ENCODE measurements at regions not wholly inside any gene's neighbourhood (a gene's known extent, or its start where the extent isn't known, plus 50 kb on each side); places are given as distances from the start of the nearest gene placed in this dataset.

DNA sequence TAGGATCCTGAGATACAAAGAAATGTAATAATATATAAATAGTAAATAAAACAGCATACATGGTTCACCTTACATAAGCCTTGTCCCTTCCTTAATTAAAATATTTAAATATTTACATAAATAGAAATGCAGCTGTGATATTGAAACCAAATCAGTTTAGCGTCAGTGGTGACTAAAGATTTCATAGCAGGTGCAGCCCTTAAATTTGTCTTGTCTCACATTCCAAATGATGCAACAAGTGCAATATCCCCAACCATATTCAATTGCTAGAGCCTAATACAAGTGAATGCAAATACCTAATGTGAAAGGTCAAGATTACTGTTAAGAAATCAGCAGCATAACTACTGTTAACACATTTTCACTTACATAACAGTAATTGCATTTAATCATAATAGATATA is 539.5 kb downstream of the NYAP2 start:
- CTCF ChIA-PET: no interaction called here

DNA sequence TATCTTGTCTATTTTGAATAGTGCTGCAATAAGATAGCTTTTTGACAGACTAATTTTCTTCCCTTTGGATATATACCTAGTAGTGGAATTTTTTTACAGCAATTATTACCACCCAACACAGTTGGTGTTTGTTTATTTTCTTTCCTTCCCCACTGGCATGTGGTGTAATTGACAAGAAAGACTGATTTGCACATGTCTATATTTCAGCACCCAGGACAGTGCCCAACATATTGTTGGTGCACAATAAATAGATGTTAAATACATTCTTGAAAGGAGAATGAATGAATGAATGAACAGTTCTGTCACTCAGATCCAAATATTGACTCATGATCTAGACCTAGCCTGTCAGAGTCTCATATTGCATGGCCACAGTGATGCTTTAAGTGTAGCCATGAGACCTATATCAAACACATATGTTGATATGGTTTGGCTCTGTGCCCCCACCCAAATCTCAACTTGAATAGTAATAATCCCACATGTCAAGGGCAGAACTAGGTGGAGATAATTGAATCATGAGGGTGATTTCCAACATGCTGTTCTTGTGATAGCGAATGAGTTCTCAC is 538.2 kb downstream of the NYAP2 start:
- CTCF ChIA-PET: no interaction called here
- POLR2A ChIA-PET: no interaction called here
- H3K4me3 ChIP-seq (ENCODE audit: low read depth, low read length): no peak overlapping the region
- TF ChIP-seq ZNF157 (tag by site-specific recombination; IDR thresholded peaks at IDR 0.05): no peak
- TF ChIP-seq, protein P1, sequence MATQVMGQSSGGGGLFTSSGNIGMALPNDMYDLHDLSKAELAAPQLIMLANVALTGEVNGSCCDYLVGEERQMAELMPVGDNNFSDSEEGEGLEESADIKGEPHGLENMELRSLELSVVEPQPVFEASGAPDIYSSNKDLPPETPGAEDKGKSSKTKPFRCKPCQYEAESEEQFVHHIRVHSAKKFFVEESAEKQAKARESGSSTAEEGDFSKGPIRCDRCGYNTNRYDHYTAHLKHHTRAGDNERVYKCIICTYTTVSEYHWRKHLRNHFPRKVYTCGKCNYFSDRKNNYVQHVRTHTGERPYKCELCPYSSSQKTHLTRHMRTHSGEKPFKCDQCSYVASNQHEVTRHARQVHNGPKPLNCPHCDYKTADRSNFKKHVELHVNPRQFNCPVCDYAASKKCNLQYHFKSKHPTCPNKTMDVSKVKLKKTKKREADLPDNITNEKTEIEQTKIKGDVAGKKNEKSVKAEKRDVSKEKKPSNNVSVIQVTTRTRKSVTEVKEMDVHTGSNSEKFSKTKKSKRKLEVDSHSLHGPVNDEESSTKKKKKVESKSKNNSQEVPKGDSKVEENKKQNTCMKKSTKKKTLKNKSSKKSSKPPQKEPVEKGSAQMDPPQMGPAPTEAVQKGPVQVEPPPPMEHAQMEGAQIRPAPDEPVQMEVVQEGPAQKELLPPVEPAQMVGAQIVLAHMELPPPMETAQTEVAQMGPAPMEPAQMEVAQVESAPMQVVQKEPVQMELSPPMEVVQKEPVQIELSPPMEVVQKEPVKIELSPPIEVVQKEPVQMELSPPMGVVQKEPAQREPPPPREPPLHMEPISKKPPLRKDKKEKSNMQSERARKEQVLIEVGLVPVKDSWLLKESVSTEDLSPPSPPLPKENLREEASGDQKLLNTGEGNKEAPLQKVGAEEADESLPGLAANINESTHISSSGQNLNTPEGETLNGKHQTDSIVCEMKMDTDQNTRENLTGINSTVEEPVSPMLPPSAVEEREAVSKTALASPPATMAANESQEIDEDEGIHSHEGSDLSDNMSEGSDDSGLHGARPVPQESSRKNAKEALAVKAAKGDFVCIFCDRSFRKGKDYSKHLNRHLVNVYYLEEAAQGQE (tag by site-specific recombination; IDR thresholded peaks at IDR 0.05): peak; percentile 74
- no peak overlapping the region for H3K27ac ChIP-seq (ENCODE audit: extremely low read depth, low read depth, low read length)
- no peaks in the 10 kb centered on the region for H3K9me3 ChIP-seq (ENCODE audit: control insufficient read depth, insufficient read depth, low read depth, low read length)
- no peaks in the 10 kb centered on the region for H3K36me3 ChIP-seq (ENCODE audit: control insufficient read depth in 2 of 2, insufficient read depth in 1 of 2, low read length in 2 of 2)
- no peaks in the 10 kb centered on the region for H3K4me1 ChIP-seq (ENCODE audit: control insufficient read depth, insufficient read depth, low read length)

More for the DNA sequence above, 539.5 kb downstream of the NYAP2 start:
- Histone ChIP-seq H3K4me3 (ENCODE audit: low read depth, low read length) (no peak overlapping the region), H3K4me1 (ENCODE audit: control insufficient read depth, insufficient read depth, low read length) (no peaks in the 10 kb centered on the region), H3K27ac (ENCODE audit: extremely low read depth, low read depth, low read length) (no peak overlapping the region), H3K36me3 (ENCODE audit: control insufficient read depth in 2 of 2, insufficient read depth in 1 of 2, low read length in 2 of 2) (no peaks in the 10 kb centered on the region), H3K9me3 (ENCODE audit: control insufficient read depth, insufficient read depth, low read depth, low read length) (no peaks in the 10 kb centered on the region)
- TF ChIP-seq ZNF571 (tag by site-specific recombination; IDR thresholded peaks at IDR 0.05): no peak
- TF ChIP-seq ZNF354C (tag by site-specific recombination; IDR thresholded peaks at IDR 0.05; ENCODE audit: borderline replicate concordance, low read depth): no peak
- no peak for TF ChIP-seq SCRT1 (tag by site-specific recombination; IDR thresholded peaks at IDR 0.05; ENCODE audit: borderline replicate concordance)
- TF ChIP-seq, protein P2, sequence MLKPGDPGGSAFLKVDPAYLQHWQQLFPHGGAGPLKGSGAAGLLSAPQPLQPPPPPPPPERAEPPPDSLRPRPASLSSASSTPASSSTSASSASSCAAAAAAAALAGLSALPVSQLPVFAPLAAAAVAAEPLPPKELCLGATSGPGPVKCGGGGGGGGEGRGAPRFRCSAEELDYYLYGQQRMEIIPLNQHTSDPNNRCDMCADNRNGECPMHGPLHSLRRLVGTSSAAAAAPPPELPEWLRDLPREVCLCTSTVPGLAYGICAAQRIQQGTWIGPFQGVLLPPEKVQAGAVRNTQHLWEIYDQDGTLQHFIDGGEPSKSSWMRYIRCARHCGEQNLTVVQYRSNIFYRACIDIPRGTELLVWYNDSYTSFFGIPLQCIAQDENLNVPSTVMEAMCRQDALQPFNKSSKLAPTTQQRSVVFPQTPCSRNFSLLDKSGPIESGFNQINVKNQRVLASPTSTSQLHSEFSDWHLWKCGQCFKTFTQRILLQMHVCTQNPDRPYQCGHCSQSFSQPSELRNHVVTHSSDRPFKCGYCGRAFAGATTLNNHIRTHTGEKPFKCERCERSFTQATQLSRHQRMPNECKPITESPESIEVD (tag by site-specific recombination; IDR thresholded peaks at IDR 0.05): no peak
- no peak for TF ChIP-seq ZNF211 (tag by site-specific recombination; IDR thresholded peaks at IDR 0.05; ENCODE audit: low read depth)
- no peak for TF ChIP-seq ZNF416 (tag by site-specific recombination; IDR thresholded peaks at IDR 0.05)
- no peak for TF ChIP-seq ZFHX2 (tag by site-specific recombination; conservative IDR thresholded peaks at IDR 0.05)
- no peak for TF ChIP-seq ZBTB20 (tag by site-specific recombination; IDR thresholded peaks at IDR 0.05)
- TF ChIP-seq ZNF660 (tag by site-specific recombination; IDR thresholded peaks at IDR 0.05): no peak
- no peak for TF ChIP-seq ZNF585B (tag by site-specific recombination; IDR thresholded peaks at IDR 0.05)
- TF ChIP-seq, protein P3, sequence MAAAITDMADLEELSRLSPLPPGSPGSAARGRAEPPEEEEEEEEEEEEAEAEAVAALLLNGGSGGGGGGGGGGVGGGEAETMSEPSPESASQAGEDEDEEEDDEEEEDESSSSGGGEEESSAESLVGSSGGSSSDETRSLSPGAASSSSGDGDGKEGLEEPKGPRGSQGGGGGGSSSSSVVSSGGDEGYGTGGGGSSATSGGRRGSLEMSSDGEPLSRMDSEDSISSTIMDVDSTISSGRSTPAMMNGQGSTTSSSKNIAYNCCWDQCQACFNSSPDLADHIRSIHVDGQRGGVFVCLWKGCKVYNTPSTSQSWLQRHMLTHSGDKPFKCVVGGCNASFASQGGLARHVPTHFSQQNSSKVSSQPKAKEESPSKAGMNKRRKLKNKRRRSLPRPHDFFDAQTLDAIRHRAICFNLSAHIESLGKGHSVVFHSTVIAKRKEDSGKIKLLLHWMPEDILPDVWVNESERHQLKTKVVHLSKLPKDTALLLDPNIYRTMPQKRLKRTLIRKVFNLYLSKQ (tag by site-specific recombination; IDR thresholded peaks at IDR 0.05; ENCODE audit: borderline replicate concordance): no peak
- TF ChIP-seq ZNF10 (tag by site-specific recombination; IDR thresholded peaks at IDR 0.05): no peak
- no peak for TF ChIP-seq MZF1 (tag by site-specific recombination; IDR thresholded peaks at IDR 0.05; ENCODE audit: borderline replicate concordance)
- TF ChIP-seq ZNF549 (tag by site-specific recombination; IDR thresholded peaks at IDR 0.05): no peak
- no peak for TF ChIP-seq ZNF658 (tag by site-specific recombination; IDR thresholded peaks at IDR 0.05)
- TF ChIP-seq ZNF747 (tag by site-specific recombination; IDR thresholded peaks at IDR 0.05): no peak
- TF ChIP-seq ZNF677 (tag by site-specific recombination; IDR thresholded peaks at IDR 0.05): no peak
- TF ChIP-seq ZNF777 (tag by site-specific recombination; IDR thresholded peaks at IDR 0.05; ENCODE audit: borderline replicate concordance): no peak
- POLR2A ChIA-PET: no interaction called here
